ENCODE measurements at regions not wholly inside any gene's neighbourhood (a gene's known extent, or its start where the extent isn't known, plus 50 kb on each side); places are given as distances from the start of the nearest gene placed in this dataset.

- H3K4me1 ChIP-seq (ENCODE audit: insufficient read depth, low read length), result no peaks in the 10 kb centered on the region
- CTCF ChIA-PET (ENCODE audit: partially characterized antibody), result no interaction called here
- H3K4me3 ChIP-seq (ENCODE audit: low read length in 2 of 2), result no peak overlapping the region
Observed at GRCh38 chr5:103345461-103345860, 86.9 kb downstream of the MACIR start.

GRCh38 chr5:103340717-103341388 lies 82.3 kb downstream of the MACIR start:
- Mint-ChIP-seq H3K4me3 (no peak overlapping the region), H3K9me3 (peaks cover 0 to 8% (median 1%) of the 10 kb centered on the region in 8 donors), H3K4me1 (peaks cover 0 to 2% (median 0%) of the 10 kb centered on the region in 4 donors), H3K27me3 (peaks cover 0 to 2% of the 10 kb centered on the region in 2 donors), H3K36me3 (no peaks in the 10 kb centered on the region), H3K27ac (no peak overlapping the region)
- no peaks in the 10 kb centered on the region for H3K36me3 ChIP-seq (ENCODE audit: insufficient read depth, low read length)
- no peaks in the 10 kb centered on the region for H3K4me1 ChIP-seq (ENCODE audit: insufficient read depth, low read length)
- DNase-seq, result no peak
- ChIA-PET POLR2A (ENCODE audit: partially characterized antibody) (no interaction called here), CTCF (ENCODE audit: partially characterized antibody) (no interaction called here)
- H3K27me3 ChIP-seq (ENCODE audit: insufficient read depth, low read length), result no peaks in the 10 kb centered on the region
- no peaks in the 10 kb centered on the region for H3K9me3 ChIP-seq (ENCODE audit: control insufficient read depth in 1 of 2, low read length in 2 of 2)
- no peak overlapping the region for H3K27ac ChIP-seq (ENCODE audit: low read depth, low read length)
- H3K4me3 ChIP-seq (ENCODE audit: low read length in 2 of 2), result no peak overlapping the region
- intact Hi-C loops (cut with micrococcal nuclease), result no loop called here

More at GRCh38 chr5:103345461-103345860, 86.9 kb downstream of the MACIR start:
- DNase-seq, result no peak
- Mint-ChIP-seq H3K36me3 (no peaks in the 10 kb centered on the region), H3K4me3 (no peak overlapping the region), H3K4me1 (peaks cover 0 to 2% (median 0%) of the 10 kb centered on the region in 4 donors), H3K27ac (no peak overlapping the region), H3K27me3 (peaks cover 0 to 14% of the 10 kb centered on the region in 2 donors), H3K9me3 (peaks cover 0 to 8% (median 1%) of the 10 kb centered on the region in 8 donors)
- Histone ChIP-seq H3K36me3 (ENCODE audit: insufficient read depth, low read length) (no peaks in the 10 kb centered on the region), H3K27ac (ENCODE audit: low read depth, low read length) (no peak overlapping the region), H3K9me3 (ENCODE audit: control insufficient read depth in 1 of 2, low read length in 2 of 2) (no peaks in the 10 kb centered on the region), H3K27me3 (ENCODE audit: insufficient read depth, low read length) (no peaks in the 10 kb centered on the region)
- intact Hi-C loops (cut with micrococcal nuclease), result no loop called here
- POLR2A ChIA-PET (ENCODE audit: partially characterized antibody), result no interaction called here

DNA sequence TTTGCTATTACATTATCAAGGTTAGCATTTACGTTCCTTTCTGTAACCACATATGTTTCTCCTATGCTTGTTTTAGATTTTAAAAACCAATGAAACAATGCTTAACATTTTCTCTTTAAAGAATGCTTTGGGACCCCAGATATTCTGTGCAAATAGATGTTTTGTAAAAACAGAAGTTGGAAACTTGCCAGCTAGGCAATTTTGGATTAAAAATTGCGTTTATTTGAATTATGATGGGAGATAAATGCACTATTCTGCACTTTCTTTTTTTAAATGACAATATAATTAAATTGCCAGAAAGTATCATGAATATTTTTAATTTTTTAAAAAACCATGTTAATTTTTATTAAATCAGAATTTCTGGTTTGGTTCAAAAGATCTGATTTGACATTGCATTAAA lies 81.6 kb downstream of the MACIR start:
- no peak for DNase-seq
- Histone ChIP-seq H3K9me3 (ENCODE audit: control insufficient read depth in 1 of 2, low read length in 2 of 2) (no peaks in the 10 kb centered on the region), H3K27me3 (ENCODE audit: insufficient read depth, low read length) (no peaks in the 10 kb centered on the region), H3K4me3 (ENCODE audit: low read length in 2 of 2) (no peak overlapping the region), H3K27ac (ENCODE audit: low read depth, low read length) (no peak overlapping the region), H3K36me3 (ENCODE audit: insufficient read depth, low read length) (no peaks in the 10 kb centered on the region), H3K4me1 (ENCODE audit: insufficient read depth, low read length) (no peaks in the 10 kb centered on the region)
- peaks cover 0 to 8% (median 1%) of the 10 kb centered on the region in 8 donors for H3K9me3 Mint-ChIP-seq
- H3K36me3 Mint-ChIP-seq, result no peaks in the 10 kb centered on the region
- H3K4me1 Mint-ChIP-seq, result peaks cover 0 to 2% (median 0%) of the 10 kb centered on the region in 4 donors
- CTCF ChIA-PET (ENCODE audit: partially characterized antibody), result no interaction called here
- POLR2A ChIA-PET (ENCODE audit: partially characterized antibody), result no interaction called here
- H3K27ac Mint-ChIP-seq, result no peak overlapping the region
- H3K27me3 Mint-ChIP-seq, result peaks cover 0 to 2% of the 10 kb centered on the region in 2 donors
- H3K4me3 Mint-ChIP-seq, result no peak overlapping the region
- intact Hi-C loops (cut with micrococcal nuclease), result no loop called here

- CTCF ChIA-PET (ENCODE audit: partially characterized antibody), result no interaction called here
- no peak overlapping the region for H3K4me3 Mint-ChIP-seq
- no peaks in the 10 kb centered on the region for H3K36me3 Mint-ChIP-seq
Observed at GRCh38 chr5:103336941-103337340, 78.4 kb downstream of the MACIR start.

GRCh38 chr5:103333376-103333775 lies 74.8 kb downstream of the MACIR start:
- H3K36me3 ChIP-seq (ENCODE audit: insufficient read depth, low read length), result no peaks in the 10 kb centered on the region
- no peaks in the 10 kb centered on the region for H3K9me3 ChIP-seq (ENCODE audit: control insufficient read depth in 1 of 2, low read length in 2 of 2)
- H3K27ac Mint-ChIP-seq, result no peak overlapping the region
- POLR2A ChIA-PET (ENCODE audit: partially characterized antibody), result no interaction called here
- no peak overlapping the region for H3K27ac ChIP-seq (ENCODE audit: low read depth, low read length)
- no peak for DNase-seq
- no peaks in the 10 kb centered on the region for H3K36me3 Mint-ChIP-seq
- H3K4me3 Mint-ChIP-seq, result no peak overlapping the region
- H3K27me3 ChIP-seq (ENCODE audit: insufficient read depth, low read length), result no peaks in the 10 kb centered on the region
- no peak overlapping the region for H3K4me3 ChIP-seq (ENCODE audit: low read length in 2 of 2)
- intact Hi-C loops (cut with micrococcal nuclease), result no loop called here
- no peaks in the 10 kb centered on the region for H3K4me1 Mint-ChIP-seq
- no peaks in the 10 kb centered on the region for H3K4me1 ChIP-seq (ENCODE audit: insufficient read depth, low read length)
- peaks cover 0 to 5% of the 10 kb centered on the region in 2 donors for H3K27me3 Mint-ChIP-seq
- H3K9me3 Mint-ChIP-seq, result no peaks in the 10 kb centered on the region
- CTCF ChIA-PET (ENCODE audit: partially characterized antibody), result no interaction called here

More at GRCh38 chr5:103336941-103337340, 78.4 kb downstream of the MACIR start:
- H3K27me3 ChIP-seq (ENCODE audit: insufficient read depth, low read length), result no peaks in the 10 kb centered on the region
- H3K9me3 Mint-ChIP-seq, result peaks cover 0 to 3% (median 0%) of the 10 kb centered on the region in 8 donors
- no peak overlapping the region for H3K4me3 ChIP-seq (ENCODE audit: low read length in 2 of 2)
- no peaks in the 10 kb centered on the region for H3K9me3 ChIP-seq (ENCODE audit: control insufficient read depth in 1 of 2, low read length in 2 of 2)
- POLR2A ChIA-PET (ENCODE audit: partially characterized antibody), result no interaction called here
- intact Hi-C loops (cut with micrococcal nuclease), result no loop called here
- H3K36me3 ChIP-seq (ENCODE audit: insufficient read depth, low read length), result no peaks in the 10 kb centered on the region
- H3K27ac ChIP-seq (ENCODE audit: low read depth, low read length), result no peak overlapping the region
- no peak overlapping the region for H3K27ac Mint-ChIP-seq
- no peaks in the 10 kb centered on the region for H3K4me1 ChIP-seq (ENCODE audit: insufficient read depth, low read length)
- H3K4me1 Mint-ChIP-seq, result peaks cover 0 to 2% (median 0%) of the 10 kb centered on the region in 4 donors
- no peak for DNase-seq
- H3K27me3 Mint-ChIP-seq, result no peaks in the 10 kb centered on the region

- Mint-ChIP-seq H3K27me3 (peaks cover 3 to 12% of the 10 kb centered on the region in 2 donors), H3K27ac (no peak overlapping the region), H3K36me3 (no peaks in the 10 kb centered on the region), H3K4me1 (no peaks in the 10 kb centered on the region), H3K9me3 (no peaks in the 10 kb centered on the region), H3K4me3 (no peak overlapping the region)
- POLR2A ChIA-PET (ENCODE audit: partially characterized antibody), result no interaction called here
- Histone ChIP-seq H3K27me3 (ENCODE audit: insufficient read depth, low read length) (no peaks in the 10 kb centered on the region), H3K9me3 (ENCODE audit: control insufficient read depth in 1 of 2, low read length in 2 of 2) (no peaks in the 10 kb centered on the region), H3K27ac (ENCODE audit: low read depth, low read length) (no peak overlapping the region), H3K4me1 (ENCODE audit: insufficient read depth, low read length) (no peaks in the 10 kb centered on the region), H3K4me3 (ENCODE audit: low read length in 2 of 2) (no peak overlapping the region), H3K36me3 (ENCODE audit: insufficient read depth, low read length) (no peaks in the 10 kb centered on the region)
- CTCF ChIA-PET (ENCODE audit: partially characterized antibody), result no interaction called here
- intact Hi-C loops (cut with micrococcal nuclease), result no loop called here
- no peak for DNase-seq
Observed at GRCh38 chr5:103330875-103331274, 72.3 kb downstream of the MACIR start.

All from CD4-positive, alpha-beta memory T cell (primary cell).